ENCODE measurements at regions not wholly inside any gene's neighbourhood (a gene's known extent, or its start where the extent isn't known, plus 50 kb on each side); places are given as distances from the start of the nearest gene placed in this dataset.

DNA sequence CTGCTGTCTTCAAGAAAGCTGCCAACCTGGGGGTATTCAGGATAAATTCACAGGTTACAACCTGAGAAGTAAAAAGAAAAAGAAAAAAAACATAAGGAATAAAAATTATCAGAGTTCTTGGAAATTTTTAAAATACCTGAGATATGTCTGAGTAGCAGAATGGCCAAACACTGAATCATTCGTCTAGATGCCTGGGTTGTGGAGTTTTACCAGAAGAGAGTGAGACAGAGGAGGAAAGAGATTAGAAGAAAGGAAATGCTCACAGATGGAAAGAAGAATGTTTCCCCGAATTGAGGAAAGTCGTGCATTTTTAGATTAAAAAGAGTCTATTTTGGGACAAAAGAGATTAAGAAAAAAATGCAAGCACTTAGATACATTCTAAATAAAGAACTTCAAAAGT is 1026.7 kb downstream of the TBC1D22A start:
- H3K9me3 Mint-ChIP-seq, result peaks cover 0 to 9% of the 10 kb centered on the region in 2 donors
- H3K4me1 Mint-ChIP-seq, result no peaks in the 10 kb centered on the region
- ATAC-seq, result no peak
- no peak overlapping the region for H3K27ac Mint-ChIP-seq
- H3K4me3 Mint-ChIP-seq, result no peak overlapping the region
- peaks cover 17% of the 10 kb centered on the region for H3K27me3 Mint-ChIP-seq
- DNase-seq, result no peak

DNA sequence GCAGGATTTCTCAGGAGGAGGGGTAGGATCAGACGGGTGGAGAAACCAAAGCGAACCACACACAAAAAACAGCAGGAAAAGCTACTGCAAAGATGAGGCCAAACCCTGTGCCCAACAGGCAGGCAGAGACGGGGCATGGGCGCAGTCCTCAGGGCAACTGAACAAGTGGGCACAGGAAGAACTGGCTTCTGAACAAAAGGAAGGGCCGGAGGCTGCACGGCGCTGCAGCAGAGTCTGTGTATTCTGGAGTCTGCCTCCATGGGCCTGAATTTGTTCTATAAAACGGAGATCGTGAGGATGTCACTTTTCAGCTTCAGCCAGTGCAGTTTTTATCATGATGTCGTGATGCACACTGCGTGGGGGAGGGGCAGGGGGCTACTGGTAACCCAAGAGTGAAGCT is 1026.0 kb downstream of the TBC1D22A start:
- H3K27me3 Mint-ChIP-seq, result peaks cover 24% of the 10 kb centered on the region
- peaks cover 0 to 14% of the 10 kb centered on the region in 2 donors for H3K9me3 Mint-ChIP-seq
- ATAC-seq, result no peak
- no peak overlapping the region for H3K27ac Mint-ChIP-seq
- no peak for DNase-seq
- no peak overlapping the region for H3K4me3 Mint-ChIP-seq
- no peaks in the 10 kb centered on the region for H3K4me1 Mint-ChIP-seq

DNA sequence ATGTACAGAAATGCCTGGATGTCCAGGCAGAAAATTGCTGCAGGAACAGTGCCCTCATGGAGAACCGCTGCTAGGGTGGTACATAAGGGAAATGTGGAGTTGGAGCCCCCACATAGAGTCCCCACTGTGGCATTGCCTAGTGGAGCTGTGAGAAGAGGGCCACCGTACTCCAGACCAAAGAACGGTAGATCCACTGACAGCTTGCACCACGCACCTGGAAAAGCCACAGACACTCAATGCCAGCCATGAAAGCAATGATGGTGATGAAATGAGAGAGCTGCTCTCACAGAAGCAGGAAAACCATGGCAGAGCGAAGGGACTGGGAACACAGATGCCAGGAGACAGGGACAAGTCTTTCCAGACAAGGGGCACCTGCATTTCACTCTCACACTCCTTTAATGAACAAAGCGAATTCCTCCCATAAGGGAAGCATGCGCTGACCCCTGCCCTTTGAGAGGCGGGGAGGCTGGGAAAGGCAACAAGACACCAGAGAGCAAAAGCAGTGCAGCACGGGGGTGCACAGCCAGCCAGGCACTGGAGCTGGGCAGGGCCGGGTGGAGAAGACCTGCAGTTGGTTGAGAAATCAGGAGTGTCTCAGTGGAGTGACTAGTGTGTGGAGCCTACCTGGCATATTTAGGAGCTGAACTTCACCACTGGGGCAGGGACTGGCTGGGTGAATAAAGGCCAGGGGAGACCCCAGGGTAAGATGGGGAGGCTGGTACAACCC is 1025.2 kb downstream of the TBC1D22A start:
- Mint-ChIP-seq H3K4me3 (no peak overlapping the region), H3K27me3 (peaks cover 27% of the 10 kb centered on the region), H3K27ac (no peak overlapping the region), H3K9me3 (peaks cover 0 to 14% of the 10 kb centered on the region in 2 donors), H3K4me1 (no peaks in the 10 kb centered on the region)
- DNase-seq (no peak), ATAC-seq (no peak)

DNA sequence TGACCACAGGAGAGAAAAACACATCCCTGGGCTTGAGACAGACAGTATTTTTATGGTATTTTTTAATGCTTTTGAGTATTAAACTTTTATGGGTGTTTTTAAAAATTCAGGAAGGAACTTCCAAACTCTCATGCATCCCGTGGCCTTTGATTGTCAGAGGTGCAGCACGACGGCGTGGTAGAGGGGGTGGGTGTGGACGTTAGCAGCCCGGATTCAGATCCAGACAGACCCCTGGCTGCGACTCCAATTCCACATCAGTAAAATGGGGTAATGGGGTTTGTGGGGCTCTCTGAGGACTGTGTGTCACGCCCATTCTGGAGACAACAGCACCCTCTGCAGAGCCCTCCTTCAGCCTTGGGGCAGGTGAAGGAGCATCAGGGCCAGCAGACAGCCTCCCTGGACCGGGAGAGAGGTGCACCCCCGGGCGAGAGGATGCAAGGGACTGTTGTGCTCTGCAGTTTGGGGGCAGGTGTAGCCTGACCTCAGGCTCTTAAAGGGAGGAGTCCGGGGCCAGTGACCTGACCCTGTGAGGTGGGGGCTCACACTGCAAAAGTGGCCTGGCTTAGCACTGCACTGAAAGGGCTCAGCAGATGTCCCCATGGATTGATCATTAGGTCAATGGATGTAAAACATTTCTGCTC is 1024.3 kb downstream of the TBC1D22A start:
- no peaks in the 10 kb centered on the region for H3K4me1 Mint-ChIP-seq
- ATAC-seq, result no peak

DNA sequence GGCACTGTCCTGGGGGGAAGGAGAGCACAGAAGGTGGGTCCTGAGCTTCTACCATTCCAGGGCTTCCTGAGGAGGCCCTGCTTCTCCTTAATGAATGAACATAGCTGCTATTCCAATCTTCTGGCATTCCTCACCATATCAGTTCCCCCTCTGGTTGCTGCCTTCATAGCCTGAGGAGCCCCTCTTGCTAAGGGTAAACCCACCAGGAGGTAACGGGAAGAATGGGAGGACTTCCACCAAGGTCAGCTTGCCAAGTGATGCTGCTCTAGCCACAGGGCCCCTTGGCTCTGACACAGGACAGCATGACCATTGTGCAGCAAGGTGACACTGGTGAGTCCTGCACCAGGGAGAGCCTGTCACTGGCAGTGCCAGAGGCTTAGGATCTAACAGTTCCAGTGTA is 1022.5 kb downstream of the TBC1D22A start:
- no peak for DNase-seq
- no peaks in the 10 kb centered on the region for H3K4me1 Mint-ChIP-seq
- no peak overlapping the region for H3K27ac Mint-ChIP-seq
- no peak for ATAC-seq
- H3K27me3 Mint-ChIP-seq, result peaks cover 39% of the 10 kb centered on the region
- H3K4me3 Mint-ChIP-seq, result no peak overlapping the region
- peaks cover 0 to 21% of the 10 kb centered on the region in 2 donors for H3K9me3 Mint-ChIP-seq

More for the DNA sequence above, 1024.3 kb downstream of the TBC1D22A start:
- no peak for DNase-seq
- Mint-ChIP-seq H3K27me3 (peaks cover 35% of the 10 kb centered on the region), H3K9me3 (peaks cover 0 to 17% of the 10 kb centered on the region in 2 donors), H3K4me3 (no peak overlapping the region), H3K27ac (peak overlapping the region in 1 of 2 donors; percentile 34)

DNA sequence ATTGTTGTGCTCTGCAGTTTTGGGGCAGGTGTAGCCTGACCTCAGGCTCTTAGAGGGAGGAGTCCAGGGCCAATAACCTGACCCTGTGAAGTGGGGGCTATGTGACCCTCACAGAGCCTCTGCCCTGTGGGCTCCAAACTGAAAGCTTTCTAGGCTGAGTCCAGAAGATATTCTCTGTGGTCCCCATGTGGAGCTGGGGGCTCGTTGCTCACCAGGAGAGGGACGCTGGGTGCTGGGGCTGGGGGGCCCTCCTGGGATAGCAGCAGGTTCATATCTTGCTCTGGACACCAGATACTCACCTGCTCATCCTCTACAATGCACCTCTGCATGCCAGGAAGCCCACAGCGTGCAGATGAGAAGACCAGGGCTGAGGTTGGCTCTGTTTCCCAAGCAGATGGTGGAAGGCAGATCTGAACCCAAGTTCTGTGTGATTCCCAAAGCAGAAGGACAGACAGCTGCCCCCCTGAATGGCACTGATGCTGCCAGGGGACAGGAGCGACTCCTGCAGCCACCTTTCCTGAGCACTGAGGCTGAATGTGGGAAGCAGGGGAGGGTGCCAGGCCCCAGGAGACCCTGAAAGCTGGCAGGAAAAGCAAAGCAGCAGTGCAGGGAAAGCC is 1022.0 kb downstream of the TBC1D22A start:
- Mint-ChIP-seq H3K9me3 (peaks cover 0 to 21% of the 10 kb centered on the region in 2 donors), H3K4me3 (no peak overlapping the region), H3K4me1 (no peaks in the 10 kb centered on the region), H3K27me3 (peaks cover 39% of the 10 kb centered on the region), H3K27ac (no peak overlapping the region)
- DNase-seq (no peak), ATAC-seq (no peak)

DNA sequence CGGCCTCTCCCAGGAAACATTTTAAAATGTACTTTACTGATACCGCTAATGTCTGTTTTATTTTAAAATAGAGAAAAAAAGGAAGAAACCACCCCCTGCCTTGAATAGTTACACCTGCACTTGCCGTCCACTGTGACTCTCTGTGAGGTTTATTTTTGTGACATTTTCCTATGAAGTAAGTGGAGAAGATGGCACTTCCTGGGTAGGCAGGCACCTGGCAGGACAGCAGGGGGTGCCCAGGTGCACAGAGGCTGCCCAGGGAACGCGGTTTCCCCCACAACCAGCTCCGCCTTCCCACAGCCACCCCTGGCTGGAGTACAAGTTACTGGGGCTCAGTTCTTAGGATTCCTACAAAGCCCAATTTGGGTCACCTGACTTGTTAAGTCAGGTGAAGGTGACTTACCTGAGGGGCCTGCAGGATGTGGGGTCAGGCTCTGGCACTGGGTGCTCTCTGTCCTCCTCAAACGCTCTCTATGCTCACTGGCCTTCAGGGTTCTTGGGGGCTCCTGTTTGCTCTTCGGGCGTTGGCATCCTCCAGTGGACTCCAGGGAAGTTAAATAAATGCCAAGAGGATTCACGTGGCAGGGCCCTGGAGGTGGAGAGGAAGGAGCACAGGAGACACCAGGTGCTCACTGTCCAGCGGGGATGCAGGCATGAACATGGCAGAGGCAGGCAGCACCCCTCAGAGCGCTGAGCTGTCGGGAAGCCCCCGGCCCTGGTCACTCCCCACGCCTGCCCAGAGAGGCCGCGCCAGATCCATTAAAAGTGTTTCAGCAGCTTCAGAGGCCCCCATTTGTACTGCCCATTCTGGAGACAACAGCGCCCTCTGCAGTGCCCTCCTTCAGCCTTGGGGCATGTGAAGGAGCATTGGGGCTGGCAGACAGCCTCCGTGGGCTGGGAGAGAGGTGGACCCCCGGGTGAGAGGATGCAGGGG is 1021.2 kb downstream of the TBC1D22A start:
- Mint-ChIP-seq H3K9me3 (peaks cover 0 to 21% of the 10 kb centered on the region in 2 donors), H3K27ac (no peak overlapping the region), H3K4me3 (no peak overlapping the region), H3K4me1 (no peaks in the 10 kb centered on the region), H3K27me3 (peaks cover 35% of the 10 kb centered on the region)
- ATAC-seq, result no peak
- no peak for DNase-seq

DNA sequence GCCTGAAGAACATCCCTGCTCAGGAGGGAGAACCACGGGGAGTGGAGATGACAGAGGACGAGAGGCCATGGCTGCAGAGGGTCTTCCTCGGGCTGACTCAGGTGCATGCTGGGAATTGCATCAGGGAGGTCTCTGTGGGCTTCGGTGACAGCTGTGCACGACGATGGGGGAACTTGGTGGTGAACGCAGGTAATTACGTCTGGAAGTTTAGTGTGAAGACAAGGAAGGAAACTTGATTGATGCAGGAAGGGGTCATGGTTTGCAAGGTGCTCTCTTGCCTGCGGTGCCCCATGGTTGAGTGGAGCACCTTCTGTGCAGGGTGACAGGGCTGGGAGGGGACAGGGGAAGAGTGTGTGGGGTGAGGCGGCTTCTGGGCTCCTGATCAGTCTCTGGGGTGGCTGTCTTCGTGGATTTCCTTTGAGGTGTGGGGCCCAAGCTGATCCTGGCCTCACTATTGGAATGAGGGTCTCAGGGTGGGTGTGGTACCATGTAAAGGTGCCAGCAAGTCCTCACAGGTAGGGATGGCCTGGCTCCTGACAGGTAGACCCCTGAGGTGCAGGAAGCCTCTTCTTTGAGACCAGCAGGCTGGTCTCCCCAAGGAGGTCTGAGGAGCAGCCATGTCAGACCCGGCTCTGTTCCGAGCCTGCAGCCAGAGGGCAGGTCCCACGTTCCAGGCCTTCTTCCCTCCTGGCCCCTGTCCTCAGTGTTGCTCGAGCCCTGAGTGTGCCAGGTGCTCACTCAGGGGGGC is 1020.1 kb downstream of the TBC1D22A start:
- no peak overlapping the region for H3K27ac Mint-ChIP-seq
- no peak overlapping the region for H3K4me3 Mint-ChIP-seq
- DNase-seq, result no peak
- peaks cover 23% of the 10 kb centered on the region for H3K27me3 Mint-ChIP-seq
- no peaks in the 10 kb centered on the region for H3K4me1 Mint-ChIP-seq
- peaks cover 0 to 21% of the 10 kb centered on the region in 2 donors for H3K9me3 Mint-ChIP-seq
- ATAC-seq, result no peak

DNA sequence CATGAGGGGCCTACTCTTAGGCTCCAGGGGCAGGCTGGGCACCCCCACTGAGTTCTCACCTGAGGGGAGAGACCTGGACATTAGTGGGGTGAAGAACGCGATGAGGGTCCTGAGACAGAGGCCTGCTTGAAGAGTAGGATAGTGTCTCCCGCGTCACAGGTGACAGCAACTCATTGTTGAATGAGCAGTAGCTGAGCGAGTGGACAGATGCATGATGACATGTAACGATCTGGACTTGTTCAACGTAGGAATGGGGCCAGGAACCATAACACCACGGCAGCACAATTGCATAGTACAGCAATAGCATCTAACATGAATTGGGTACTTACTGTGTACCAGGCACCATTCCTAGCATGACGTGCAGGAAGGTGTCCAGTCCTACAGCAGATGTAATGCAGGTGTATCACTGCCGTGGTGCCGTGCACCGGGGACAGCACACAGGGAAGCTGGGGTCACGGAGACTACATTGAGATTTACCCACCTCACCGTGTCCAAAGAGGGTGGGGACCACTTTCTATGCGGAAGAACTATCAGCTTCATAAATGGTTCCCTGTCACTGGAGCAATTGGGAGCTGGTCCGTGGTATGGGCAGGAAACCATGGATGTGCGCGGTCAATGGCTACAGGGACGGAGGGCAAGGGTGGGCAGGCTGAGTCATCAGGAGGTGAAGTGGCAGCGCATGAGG is 1019.1 kb downstream of the TBC1D22A start:
- Mint-ChIP-seq H3K4me1 (no peaks in the 10 kb centered on the region), H3K27me3 (peaks cover 22% of the 10 kb centered on the region), H3K4me3 (no peak overlapping the region), H3K9me3 (peaks cover 0 to 21% of the 10 kb centered on the region in 2 donors), H3K27ac (peak overlapping the region in 1 of 2 donors; percentile 31)
- no peak for ATAC-seq
- no peak for DNase-seq

DNA sequence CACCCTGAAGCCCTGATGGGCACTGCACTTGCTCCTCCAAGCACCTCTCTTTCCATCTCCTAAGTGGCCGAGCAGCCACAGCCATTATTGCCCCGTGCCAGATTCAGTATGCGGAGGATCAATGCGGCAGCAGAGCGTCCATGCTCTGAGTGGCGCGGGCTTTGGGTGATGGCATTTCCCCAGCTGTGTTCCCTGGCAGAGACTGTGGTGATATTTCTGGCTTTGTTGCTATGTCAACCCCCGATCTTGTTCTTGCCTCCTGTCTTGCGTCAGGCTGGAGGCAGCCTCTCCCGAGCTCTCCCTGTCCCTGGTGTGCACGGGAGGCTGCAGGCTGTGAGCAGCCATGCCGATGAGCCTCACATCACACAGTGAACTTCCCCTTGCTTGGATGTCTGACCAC is 1018.6 kb downstream of the TBC1D22A start:
- no peak overlapping the region for H3K4me3 Mint-ChIP-seq
- H3K27ac Mint-ChIP-seq, result no peak overlapping the region
- H3K27me3 Mint-ChIP-seq, result peaks cover 22% of the 10 kb centered on the region
- no peak for DNase-seq
- peaks cover 0 to 21% of the 10 kb centered on the region in 2 donors for H3K9me3 Mint-ChIP-seq
- H3K4me1 Mint-ChIP-seq, result no peaks in the 10 kb centered on the region
- no peak for ATAC-seq

DNA sequence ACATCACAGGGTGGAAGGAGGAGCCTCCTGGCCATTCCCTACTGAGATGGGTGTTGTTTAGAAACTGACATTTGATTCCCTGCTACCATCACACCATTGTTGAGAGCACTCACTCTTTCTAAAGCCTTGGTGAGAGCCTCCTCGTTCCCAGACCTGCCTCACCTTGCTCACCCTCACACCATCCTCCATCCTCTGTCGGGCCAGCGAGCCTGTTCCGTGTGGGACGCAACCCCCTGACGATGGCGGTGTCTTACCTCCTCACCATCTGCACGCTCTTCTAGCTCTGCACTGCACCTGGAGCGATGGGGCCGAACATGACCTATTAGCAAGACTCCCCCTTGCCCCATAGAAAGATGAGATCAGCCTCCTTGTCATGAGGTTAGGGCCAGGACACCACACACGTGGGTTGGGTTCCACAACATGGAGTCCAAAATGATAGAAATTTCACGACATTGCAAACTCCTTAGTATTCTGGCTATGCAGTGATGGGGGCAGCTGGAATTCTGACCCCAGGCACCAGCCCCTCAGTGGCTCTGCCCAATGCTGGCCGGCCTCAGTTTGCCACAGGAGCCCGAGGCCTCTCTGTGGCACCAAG is 1017.9 kb downstream of the TBC1D22A start:
- Mint-ChIP-seq H3K4me1 (no peaks in the 10 kb centered on the region), H3K27ac (no peak overlapping the region), H3K9me3 (peaks cover 0 to 16% of the 10 kb centered on the region in 2 donors), H3K4me3 (no peak overlapping the region), H3K27me3 (peaks cover 25% of the 10 kb centered on the region)
- ATAC-seq (no peak), DNase-seq (no peak)

DNA sequence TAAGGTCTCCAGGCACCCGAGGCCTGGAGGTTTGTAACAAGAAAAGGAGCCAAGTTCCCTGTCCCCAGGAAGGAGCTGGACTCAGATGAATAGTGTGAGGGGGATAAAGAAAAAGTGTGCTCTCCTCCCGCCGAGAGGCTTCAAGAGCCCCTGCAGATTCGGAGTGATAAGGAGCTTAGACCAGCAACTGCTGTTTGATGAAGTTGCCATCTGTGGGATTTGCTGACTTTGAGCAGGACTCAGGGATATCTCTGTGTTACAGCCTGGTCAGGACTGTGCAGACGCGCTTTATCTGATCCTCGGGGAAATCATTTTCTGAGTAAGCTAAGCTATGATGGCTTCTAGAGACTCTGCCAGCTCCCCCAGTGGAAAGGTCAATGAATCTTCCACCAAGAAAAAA is 1017.0 kb downstream of the TBC1D22A start:
- ATAC-seq (no peak), DNase-seq (no peak)
- H3K27ac Mint-ChIP-seq, result no peak overlapping the region
- no peak overlapping the region for H3K4me3 Mint-ChIP-seq
- peaks cover 28% of the 10 kb centered on the region for H3K27me3 Mint-ChIP-seq
- H3K9me3 Mint-ChIP-seq, result peaks cover 0 to 14% of the 10 kb centered on the region in 2 donors
- H3K4me1 Mint-ChIP-seq, result no peaks in the 10 kb centered on the region

DNA sequence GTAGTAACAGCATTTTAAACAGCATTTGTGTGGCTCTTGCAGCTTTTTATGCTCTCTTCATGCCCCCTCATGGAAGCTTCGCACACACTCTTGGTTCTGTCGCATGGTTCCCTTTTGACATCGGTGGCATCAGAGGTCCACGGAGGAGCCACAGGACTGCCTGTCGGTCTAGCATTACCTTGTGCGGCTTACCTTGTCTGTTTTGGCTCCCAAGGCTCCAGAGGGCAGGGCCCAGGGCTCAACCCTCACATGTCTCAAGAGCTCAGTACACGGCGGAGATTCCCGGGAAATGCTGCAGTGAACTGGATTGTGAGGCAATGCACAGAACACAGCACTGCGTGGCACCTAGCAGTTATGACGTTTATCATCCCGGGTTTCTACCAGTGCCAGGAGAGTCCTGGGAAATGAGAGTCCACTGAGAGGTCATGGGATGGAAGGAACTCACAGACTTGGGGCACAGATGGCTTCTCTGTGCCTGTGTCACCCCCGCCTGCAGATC is 1015.8 kb downstream of the TBC1D22A start:
- Mint-ChIP-seq H3K4me3 (no peak overlapping the region), H3K27me3 (peaks cover 19% of the 10 kb centered on the region), H3K4me1 (no peaks in the 10 kb centered on the region), H3K9me3 (peaks cover 0 to 7% of the 10 kb centered on the region in 2 donors), H3K27ac (no peak overlapping the region)
- ATAC-seq (no peak), DNase-seq (no peak)

DNA sequence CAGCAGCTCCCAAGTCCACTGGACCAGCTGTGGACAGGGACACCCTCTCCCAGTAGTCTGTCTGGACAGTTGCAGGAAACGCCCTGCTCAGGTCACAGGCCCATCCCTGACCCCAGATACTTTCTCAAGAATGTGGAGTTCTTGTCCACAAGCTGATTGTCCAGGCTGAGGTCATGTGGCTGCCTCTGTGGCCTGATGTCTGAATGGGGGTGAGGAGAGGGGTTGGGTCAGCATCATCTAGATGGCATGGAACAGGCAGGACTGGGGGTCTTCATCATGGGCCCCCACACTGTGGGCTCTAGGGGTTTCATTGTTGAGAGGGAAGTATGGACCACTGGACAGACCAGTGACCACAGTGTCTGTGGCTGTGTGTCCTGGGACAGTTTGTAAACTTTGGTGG is 1015.0 kb downstream of the TBC1D22A start:
- Mint-ChIP-seq H3K9me3 (peaks cover 0 to 7% of the 10 kb centered on the region in 2 donors), H3K27me3 (peaks cover 17% of the 10 kb centered on the region), H3K27ac (no peak overlapping the region), H3K4me3 (no peak overlapping the region), H3K4me1 (no peaks in the 10 kb centered on the region)
- no peak for ATAC-seq
- DNase-seq, result no peak

Data from stimulated activated naive CD8-positive, alpha-beta T cell treated with anti-CD3 and anti-CD28 coated beads, Interleukin-15, amount 100 ng/mL, for 72 hours (primary cell).